AML-193 (cell line): ENCODE measurements at regions not wholly inside any gene's neighbourhood (a gene's known extent, or its start where the extent isn't known, plus 50 kb on each side); places are given as distances from the start of the nearest gene placed in this dataset.

Experiments used
- DNase-seq, 2 experiments: peaks; one replicate each; lab custom pipeline; 2025; lab: John Stamatoyannopoulos, UW

DNA sequence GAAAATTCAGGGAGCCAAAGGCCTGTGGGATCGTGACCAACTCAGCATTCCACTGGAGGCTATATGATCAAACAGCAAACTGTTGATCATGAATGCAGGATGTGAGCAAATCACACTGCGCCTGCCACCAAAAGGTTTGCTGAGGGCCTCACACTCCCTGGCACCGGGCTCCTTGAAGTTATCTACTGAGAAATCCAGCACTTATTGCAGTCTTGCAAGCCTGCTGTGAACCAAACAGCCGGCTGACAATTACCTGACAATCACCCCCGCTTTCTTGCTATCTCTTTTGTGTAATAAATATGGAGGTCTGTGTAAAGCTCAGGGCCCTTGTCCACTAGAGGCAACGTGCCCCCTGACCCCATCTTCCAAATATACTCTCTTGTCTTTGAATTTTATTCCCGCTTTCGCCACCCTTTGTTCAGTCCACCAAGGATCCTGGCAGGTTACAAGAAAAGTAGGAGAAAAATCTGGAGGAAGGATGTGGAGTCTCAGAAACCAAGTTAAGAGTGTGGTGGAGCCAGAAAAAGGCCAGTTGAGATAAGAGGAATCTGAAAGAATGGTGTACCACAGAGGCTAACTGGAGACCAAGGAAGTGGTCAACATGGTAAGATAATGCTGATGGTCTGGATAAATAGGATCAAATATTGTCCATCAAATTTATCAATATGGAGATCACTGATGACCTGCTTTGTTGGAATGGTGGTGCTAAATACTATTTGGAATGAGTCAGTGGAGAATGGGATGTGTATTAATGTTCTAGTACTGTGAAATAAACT, 229.2 kb downstream of the ALX1 start:
- DNase-seq, result no peak

DNA sequence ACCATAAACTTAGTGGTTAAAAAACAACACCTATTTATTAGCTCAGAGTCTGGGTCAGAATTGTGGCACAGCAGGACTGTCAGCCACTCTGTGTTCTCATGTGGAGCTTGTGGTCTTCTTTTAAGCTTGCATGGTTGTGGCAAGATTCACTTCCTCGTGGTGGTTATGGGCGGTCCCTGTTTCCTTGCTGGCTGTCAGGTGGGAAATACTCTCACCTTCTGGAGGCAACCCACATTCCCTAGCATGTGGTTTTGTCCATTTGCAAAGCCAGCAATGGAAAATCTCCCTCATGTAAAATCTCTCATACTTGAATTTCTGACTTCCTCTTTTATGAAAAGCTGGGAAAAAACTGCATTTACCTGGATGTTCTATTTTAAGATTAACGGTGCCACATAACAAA, 229.8 kb downstream of the ALX1 start:
- DNase-seq, result no peak

DNA sequence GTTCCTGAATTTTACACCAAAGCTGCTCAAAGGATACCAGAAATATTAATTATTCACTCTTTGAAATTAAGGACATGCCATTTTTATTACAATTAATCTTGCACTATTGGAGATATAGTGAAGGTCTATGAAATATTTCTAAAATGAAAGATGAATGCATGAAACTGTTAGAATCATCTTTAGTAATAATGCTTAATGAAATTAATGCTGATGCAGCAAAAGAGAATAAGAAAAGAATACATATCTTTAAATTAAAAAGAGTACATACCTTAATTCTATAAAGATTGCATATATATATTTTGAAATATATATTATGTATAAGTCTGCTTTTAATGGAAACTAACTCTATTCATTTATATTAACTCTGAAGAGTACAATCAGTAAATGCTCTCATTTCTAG, 236.0 kb downstream of the ALX1 start:
- DNase-seq, result no peak

DNA sequence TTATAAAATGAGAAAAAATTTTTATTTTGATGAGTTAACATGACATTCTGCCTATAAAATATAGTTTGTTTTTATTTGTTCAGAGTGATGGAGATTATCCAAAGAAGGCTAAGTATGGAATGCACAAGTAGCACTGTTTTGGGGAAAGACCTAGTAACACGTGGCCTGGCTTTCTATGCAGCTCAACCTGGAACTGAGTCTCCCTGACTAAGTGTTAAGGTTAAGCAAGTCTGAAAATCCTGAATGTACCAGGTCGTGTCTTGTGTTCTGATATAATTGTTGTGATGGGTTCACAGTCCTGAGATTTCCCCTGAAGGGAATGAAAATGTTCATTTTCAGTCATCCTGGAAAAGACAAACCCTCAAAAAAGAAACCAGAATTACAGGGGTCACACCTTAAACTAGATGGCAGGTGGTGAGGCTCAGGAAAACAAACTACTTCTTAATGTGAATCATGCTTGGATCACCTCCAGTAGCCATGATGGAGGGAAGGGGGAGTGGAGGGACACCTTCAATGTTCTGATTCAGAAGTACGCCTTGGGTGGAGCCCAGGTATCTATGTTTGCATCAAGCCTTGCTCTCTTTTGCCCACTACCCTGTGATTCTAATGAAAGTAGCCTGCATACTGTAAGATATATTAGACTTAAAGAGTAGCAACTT, 236.8 kb downstream of the ALX1 start:
- no peak for DNase-seq

DNA sequence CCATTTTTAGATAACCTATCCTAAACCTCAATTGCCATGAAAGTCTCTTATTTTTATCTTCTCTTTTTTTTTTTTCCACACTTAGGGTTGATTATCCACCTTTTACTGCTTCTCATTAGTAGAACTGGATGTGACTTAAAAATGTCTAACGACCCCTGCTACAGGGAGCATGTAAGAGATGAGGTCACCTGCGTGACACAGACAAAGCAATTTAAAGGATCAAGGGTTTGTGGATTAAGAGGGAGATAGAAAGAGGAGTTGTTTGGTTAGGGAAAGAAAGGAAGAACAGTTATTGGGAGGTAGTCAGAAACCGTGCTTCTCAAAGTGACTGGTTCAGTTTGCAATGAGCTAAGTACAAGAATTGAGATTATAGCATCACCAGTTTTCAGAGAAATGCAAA, 239.1 kb downstream of the ALX1 start:
- DNase-seq, result no peak

DNA sequence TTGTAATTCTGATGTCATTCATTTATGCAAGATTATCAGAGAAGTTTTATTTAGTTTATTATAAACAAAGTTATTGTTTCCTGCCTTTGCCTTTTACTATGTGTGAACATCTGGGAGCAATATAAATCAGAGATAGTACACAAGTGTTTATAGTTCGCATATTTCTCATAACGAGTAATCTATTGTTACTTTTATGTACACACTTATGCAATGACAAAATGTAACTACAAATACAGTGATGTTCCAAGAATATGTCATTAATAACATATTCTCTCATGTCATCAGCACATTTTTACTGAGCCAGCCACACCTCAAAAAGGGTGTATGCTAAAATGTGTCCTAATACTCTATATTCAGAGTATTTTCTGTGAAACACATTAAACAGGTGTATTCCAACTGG, 243.2 kb downstream of the ALX1 start:
- no peak for DNase-seq

DNA sequence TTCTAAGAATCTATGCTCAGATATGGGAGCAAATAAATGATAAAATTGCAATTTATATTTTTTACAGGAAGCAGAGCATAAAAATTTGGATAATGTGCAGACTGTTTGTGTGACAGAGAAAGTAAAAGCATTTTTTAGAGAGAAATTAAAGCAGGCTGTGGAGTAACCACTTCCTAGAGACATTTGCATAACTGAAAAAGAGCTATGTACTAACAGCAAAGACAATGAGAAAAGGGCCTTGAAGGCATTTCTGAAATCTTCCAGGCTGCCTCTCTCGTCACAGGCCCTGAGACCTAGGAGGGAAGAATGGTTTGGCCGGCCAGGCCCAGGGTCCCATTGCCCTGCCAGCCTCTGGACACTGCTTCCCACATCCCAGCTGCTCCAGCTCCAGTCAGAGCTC, 247.2 kb downstream of the ALX1 start:
- DNase-seq, result no peak

DNA sequence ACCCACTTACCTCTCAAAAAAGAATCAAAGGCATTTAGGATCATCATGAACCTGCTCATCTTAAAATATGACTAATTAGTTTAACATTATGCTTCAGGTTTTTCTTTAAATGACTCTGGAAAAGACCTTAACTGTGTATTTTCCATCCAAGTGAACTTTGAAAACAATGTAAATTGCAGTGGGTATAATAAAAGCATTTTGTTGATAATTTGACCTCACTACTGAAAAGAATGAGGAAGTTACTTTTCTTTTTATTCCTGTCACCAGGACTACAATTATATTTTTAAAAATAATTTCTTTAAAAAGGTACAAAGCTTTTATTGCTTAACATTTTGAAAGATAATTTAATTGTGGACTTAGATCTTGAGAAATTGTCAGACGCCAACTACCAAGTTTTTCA, 249.9 kb downstream of the ALX1 start:
- no peak for DNase-seq

DNA sequence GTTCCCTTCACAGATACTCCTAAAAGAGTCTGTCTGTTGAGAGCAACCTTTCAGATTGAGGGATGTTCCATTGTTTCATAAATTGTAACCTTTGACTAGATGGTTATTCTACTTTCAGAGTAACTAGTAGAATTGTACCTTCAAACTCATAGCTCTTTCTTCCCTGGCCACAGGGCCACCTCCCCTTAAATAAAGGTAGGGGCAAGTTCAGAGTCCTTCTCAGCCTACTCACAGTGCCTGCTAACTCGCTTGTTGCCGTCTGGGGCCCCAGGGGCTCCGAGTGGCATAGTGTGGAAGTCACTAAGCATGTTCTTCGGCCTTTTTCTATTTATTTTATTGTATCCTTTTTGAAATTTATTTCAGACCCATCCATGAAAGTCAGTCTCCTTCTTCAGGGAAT, 250.4 kb downstream of the ALX1 start:
- DNase-seq, result no peak

DNA sequence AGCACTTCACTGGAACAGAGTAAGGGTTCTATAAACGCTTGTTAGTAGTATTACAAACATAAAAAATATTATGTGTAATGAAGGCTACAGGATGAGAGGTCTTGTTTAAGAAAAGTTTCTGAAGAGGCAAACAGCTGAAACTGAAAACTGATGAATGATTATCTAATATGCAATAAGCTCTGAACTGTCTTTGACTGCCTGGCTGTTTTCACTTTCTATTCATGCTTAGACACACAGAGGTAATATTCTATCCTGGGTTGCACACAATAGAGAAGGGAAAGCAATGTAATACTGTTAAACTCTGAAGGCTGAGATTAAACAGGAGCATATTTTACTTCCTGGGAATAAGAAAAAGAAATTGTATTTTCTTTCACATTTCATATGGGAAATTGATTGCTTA, 251.3 kb downstream of the ALX1 start:
- no peak for DNase-seq

DNA sequence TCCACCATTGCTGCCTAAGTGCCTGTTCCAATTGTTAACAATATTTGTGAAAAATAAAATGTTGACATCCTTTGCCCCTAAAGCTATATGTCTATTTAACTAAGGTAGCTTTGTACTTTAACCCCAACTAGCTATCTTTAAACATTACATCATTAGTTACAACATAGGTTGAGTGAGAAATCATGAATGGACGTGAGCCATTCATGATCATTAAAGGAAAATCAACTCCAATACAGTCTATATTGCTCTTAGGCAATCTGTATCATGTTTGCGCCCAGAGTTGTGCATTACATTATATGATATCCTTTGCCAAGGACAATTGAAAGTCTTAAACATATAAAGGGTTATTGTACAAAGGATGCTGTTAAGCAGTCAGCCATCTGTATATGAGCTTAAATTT, 269.6 kb downstream of the ALX1 start:
- DNase-seq, result no peak

DNA sequence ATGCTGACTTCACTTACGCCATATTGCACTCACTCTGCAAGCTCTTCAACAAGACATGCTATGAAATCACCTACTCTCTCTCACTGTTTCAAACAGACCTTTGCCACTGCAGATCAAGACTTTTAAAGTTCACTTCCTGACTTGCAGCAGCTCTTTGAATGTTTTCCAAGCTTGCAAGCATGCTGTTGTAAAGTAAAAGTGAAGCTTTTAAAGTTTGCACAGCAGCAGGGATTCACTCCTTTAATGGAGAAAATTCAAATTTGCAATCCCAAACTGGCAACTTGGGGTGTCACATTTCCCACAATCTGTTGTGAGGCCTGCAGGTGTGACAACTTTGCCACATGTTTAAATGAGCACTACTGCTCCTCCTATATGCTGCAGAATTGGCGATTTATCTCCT, 270.9 kb downstream of the ALX1 start:
- DNase-seq, result no peak

DNA sequence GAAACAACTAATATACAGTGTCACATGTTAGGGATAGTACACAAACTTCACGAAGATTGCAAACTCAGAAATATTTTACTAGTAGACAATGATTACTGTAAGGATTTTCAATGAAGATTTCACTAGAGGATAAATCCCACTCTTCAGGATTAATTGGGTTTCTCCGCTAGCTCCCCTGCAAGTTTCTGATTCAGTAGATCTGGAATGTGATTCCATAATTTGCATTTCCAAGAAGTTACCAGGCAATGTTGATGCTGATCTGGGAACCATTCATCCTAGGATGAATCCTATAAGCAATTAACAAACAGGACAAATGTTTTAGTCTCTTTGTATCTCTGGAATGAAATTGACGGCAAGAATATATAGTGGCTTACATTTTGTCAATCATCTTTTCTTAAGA, 272.4 kb downstream of the ALX1 start:
- no peak for DNase-seq

DNA sequence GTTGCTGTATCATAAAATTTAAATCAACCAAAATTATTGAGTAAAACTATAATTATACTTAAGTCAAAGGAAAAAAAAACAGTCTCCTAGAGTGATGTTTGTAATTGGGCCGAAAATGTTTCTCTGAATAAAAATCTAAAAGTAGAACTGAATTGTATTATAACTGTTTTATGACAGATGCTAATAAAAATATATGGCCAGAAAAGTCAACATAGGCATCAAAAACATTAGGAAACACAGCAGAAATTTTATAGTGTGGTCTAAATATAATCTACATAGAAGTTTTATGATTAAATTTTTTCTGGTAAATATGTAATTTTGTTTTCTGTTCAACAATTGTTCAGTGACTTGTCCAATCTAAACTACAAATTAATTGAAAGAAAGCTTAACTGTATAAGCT, 277.8 kb downstream of the ALX1 start:
- DNase-seq, result no peak

DNA sequence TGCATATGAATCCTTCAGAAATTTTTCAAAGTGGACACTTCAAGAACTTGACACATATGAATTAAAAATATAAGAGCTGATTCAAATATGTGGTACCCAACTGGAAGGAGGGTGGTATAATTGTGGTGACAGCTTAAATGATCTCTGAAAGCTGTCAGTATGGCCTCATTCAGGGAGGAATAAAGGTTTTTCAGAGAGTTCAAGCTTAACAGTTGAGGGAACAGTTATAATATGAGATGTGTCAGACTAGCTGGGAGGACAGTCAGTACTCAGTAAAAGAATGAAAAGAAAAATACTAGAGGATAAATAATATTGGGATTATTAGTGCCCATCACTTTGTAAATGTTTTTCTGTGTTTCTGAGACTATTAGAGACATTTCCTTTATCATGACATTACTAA, 277.5 kb downstream of the RASSF9 start:
- DNase-seq, result no peak

DNA sequence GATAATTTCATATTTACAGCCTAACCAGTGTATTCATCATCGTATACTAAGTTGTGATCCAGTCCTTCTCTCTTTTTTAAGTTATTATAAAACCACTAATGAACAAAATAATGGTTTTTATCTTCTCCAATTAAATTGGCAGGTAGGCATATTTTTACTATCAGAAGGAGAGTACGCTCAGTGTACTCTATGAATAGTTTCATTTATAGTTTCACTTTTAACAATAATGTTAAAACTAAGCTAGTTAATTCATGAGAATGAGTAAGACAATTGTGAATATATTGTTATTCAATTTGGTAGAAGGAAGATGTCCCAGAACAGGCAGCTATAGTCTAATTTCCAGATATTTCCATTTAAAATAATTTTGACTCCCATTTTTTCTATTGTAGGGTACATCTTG, 277.1 kb downstream of the RASSF9 start:
- DNase-seq, result no peak

DNA sequence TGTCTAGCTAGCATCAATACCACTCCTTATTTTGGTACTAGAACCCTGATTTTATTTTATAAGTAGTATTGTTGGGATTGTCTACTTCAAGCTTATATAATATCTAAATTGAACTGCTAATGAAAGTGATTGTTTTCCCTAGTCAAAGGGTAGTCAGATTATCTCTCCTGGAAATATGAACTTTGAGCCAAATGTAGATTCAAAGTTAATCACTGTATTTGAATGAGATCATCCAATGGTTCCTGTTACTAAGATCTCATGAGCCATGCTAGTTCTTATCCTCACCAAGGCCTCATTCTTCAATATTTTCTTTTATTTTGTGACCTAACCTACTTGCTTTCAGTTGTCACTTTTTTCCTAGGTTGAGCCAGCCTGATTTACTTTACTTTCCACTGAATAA, 276.7 kb downstream of the RASSF9 start:
- DNase-seq, result no peak

DNA sequence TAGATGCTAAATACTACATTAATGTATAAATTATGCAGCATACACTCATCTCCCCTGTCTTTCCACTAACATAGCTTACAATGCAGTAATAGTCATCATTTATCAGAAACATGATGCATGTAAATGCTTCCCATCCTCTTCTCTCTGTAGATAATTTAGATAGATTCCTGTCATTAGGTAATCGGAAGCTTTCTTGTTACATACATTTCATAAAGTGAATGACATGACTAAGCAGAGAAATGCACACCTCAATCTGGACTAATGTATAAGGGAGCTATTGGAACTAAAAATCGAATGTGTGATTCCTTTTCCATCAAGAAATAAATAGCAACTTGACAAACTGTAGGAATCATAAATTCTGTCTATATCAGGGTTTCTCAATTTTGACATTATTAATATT, 273.4 kb downstream of the RASSF9 start:
- DNase-seq, result no peak

DNA sequence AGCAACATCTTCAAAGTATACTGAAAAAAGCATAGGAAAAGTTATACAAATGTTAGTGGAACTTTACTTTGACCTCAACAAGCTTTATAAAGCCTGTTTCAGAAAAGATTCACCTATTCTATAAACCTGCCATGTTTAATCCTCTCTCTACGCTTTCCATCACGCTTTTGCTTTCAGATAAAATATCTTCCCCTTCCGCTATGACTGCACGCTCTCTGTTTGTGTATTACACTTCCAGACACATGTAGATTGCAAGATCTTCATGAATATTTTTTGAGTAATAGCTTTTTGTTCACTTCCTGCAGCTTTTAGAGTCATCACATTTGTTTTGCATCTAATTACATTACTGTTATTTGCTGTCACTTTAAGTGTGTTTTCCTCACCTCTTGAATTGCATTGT, 271.4 kb downstream of the RASSF9 start:
- DNase-seq, result no peak

DNA sequence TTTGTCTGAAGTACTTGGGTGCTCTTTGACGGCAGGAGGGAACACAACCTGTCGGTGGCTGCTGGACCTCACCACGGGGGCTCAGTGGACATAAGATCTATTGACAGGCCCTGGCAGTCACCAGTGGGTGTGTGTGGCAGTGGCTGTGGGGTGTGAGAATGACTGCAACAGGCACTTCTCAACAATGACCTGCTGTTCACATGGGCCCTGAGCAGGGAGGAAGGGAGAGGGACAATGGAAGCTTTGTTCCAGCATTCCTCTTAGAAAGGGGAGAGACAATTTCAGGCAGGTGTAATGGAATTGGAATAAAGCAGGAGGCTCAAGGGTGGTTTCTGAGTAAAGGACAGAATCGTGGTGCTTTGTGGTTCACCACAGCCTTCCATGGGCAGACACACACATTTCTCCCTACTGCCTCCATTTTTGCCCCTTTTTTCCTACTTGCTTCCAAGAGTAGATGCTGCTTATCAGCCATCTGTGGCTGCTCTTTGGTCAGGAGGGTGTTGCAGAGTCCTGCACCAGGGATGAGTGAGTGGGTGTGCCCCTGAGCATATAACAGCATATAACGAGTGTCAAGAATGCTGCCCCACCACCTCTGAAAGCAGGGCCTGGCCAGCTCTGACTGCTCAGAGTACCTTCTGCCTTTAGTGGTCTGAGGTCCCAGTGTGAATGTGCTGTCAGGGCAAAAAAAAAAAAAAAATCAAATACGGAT, 267.7 kb downstream of the RASSF9 start:
- DNase-seq, result no peak

DNA sequence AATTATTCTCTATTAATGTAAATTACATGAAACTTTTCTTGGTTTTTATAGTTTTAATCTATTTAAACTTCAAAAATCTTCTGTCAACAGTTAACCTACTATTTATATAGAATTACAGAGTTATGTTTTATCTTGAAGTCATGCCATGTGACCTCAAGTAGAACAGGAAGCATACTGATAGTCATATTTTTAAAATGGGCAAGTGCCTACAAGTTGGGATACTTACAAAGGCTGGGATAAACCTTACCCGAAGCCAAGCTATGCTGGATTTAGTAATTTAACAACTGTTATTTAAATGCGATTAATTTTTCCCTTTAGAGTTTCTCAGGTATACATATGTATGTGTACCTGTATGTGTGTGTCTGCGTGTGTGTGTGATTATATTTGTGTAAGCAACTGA, 266.9 kb downstream of the RASSF9 start:
- no peak for DNase-seq

DNA sequence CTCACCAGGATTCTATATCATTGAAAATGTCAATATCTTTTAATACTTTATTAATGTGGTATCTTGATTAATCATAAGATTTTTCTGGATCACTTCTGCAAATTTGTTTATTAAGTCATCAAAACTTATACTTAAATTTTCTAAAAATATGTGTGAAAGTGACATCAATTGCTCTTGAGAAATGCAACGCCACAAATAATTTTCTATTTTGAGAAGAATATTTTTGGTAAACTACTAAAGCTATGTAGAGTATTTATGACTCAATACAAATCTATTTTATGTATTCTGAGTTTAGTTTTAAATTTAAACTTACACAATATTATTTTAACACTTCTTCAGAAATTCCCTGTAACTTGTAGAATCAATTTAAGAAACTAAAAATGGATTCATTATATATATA, 263.3 kb downstream of the RASSF9 start:
- DNase-seq, result no peak

DNA sequence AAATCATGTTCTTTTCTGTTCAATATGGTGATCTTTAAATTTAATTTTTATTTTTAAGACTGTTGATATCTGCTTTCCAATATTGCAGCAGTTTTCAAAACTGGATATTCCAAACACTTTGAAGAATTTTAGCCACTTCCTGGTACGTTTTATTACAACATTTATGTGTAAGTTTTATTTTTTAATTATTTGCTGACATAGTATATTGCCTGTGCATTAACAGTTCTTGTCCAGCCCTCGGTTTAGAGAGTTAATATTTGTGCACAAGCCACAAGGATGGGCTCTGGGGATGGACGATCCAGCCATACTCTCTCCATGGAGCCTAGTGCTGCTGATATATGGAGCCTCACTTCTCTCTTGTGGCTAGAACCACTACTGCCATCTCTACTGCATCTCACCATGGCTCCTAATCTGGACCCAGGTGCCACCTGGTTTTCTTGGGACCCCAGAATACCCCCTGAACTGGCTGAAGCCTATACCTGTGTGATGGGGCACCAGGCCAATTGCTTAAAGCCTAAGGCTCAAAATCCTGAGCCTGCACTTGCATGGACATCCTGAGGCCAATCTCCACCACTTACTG, 262.5 kb downstream of the RASSF9 start:
- DNase-seq, result no peak
